GM12878 (cell line): ENCODE measurements at regions not wholly inside any gene's neighbourhood (a gene's known extent, or its start where the extent isn't known, plus 50 kb on each side); places are given as distances from the start of the nearest gene placed in this dataset.

ENCODE experiments used
- BCL11A ChIP-seq: IDR thresholded peaks from 2 replicates; pipeline ENCODE4 v1.6.1; 2011; ENCODE audit warnings: low read depth, low read length
- BRCA1 ChIP-seq: IDR thresholded peaks from 2 replicates; pipeline ENCODE4 v1.6.1; 2011; ENCODE audit warnings: low read depth, low read length, improper control_type of control experiment
- CTCF ChIP-seq, 3 experiments: IDR thresholded peaks in 2 of 3; conservative IDR thresholded peaks in 1 of 3; 2 replicates each; pipeline ENCODE4 v1.5.1; 2011; ENCODE audit warnings: low read depth in 3 of 3, low read length in 3 of 3, mild to moderate bottlenecking in 3 of 3, control low read depth in 2 of 3, moderate library complexity in 2 of 3, inconsistent platforms in 1 of 3, mixed read lengths in 1 of 3; ENCODE audit not compliant: control insufficient read depth in 2 of 3, insufficient read depth in 1 of 3; ENCODE audit errors: extremely low read depth in 1 of 3
- EP300 ChIP-seq, 2 experiments: fragments of 150-350 bp in 1 of 2; IDR thresholded peaks; 2 replicates each; pipeline ENCODE4 v1.6.1; 2011 to 2012; ENCODE audit warnings: low read depth in 2 of 2, low read length in 2 of 2, borderline replicate concordance in 1 of 2, improper control_type of control experiment in 1 of 2, inconsistent platforms in 1 of 2; ENCODE audit not compliant: control insufficient read depth in 1 of 2
- GABPA ChIP-seq: IDR thresholded peaks from 2 replicates; pipeline ENCODE4 v1.6.1; 2014; ENCODE audit warnings: antibody characterized with exemption, low read depth, mild to moderate bottlenecking, inconsistent platforms
- NFYA ChIP-seq: IDR thresholded peaks from 2 replicates; pipeline ENCODE4 v1.6.1; 2011; ENCODE audit warnings: low read depth, mild to moderate bottlenecking, low read length, improper control_type of control experiment, borderline replicate concordance
- POLR2A ChIP-seq: IDR thresholded peaks from 2 replicates; pipeline ENCODE4 v1.6.1; 2011; ENCODE audit warnings: low read depth, mild to moderate bottlenecking, low read length
- POLR2AphosphoS2 ChIP-seq: IDR thresholded peaks from 2 replicates; pipeline ENCODE4 v1.6.1; 2011; ENCODE audit warnings: low read depth, mild to moderate bottlenecking, low read length, improper control_type of control experiment, moderate library complexity
- RAD21 ChIP-seq: IDR thresholded peaks from 2 replicates; pipeline ENCODE4 v1.6.1; 2011; ENCODE audit warnings: mild to moderate bottlenecking, low read depth, low read length, moderate library complexity; ENCODE audit not compliant: insufficient read depth
- RCOR1 ChIP-seq: conservative IDR thresholded peaks from 2 replicates; pipeline ENCODE4 v1.6.1; 2012; ENCODE audit warnings: low read depth, low read length, improper control_type of control experiment
- RFX5 ChIP-seq: IDR thresholded peaks from 2 replicates; pipeline ENCODE4 v1.6.1; 2011; ENCODE audit warnings: low read depth, low read length, improper control_type of control experiment
- SMC3 ChIP-seq: IDR thresholded peaks from 2 replicates; pipeline ENCODE4 v1.6.1; 2011; ENCODE audit warnings: low read length, improper control_type of control experiment, borderline replicate concordance
- ZBTB33 ChIP-seq: fragments of 450-650 bp; IDR thresholded peaks from 2 replicates; pipeline ENCODE4 v1.6.1; 2017; ENCODE audit warnings: mild to moderate bottlenecking
- ZNF384 ChIP-seq: IDR thresholded peaks from 2 replicates; pipeline ENCODE4 v1.6.1; 2012; ENCODE audit warnings: low read depth, mild to moderate bottlenecking, low read length, improper control_type of control experiment, borderline replicate concordance

GRCh38 chr9:16230731-16231130, 639.7 kb downstream of the BNC2 start:
- TF ChIP-seq RFX5 (no peak), ZBTB33 (no peak), EP300 (IDR thresholded peaks at IDR 0.05; ENCODE audit: borderline replicate concordance in 1 of 2, control insufficient read depth in 1 of 2, low read depth in 2 of 2, low read length in 2 of 2) (no peak), CTCF (IDR thresholded peaks at IDR 0.05 in 2 of 3, conservative IDR thresholded peaks at IDR 0.05 in 1 of 3; ENCODE audit: control insufficient read depth in 2 of 3, extremely low read depth in 1 of 3, insufficient read depth in 1 of 3, low read depth in 3 of 3, low read length in 3 of 3) (no peak), POLR2A (no peak), BCL11A (no peak), RAD21 (no peak), RCOR1 (no peak), GABPA (no peak), BRCA1 (no peak), ZNF384 (no peak), SMC3 (no peak), NFYA (no peak), POLR2AphosphoS2 (no peak)
